Right lobe of liver (tissue), 4 donors: ENCODE measurements at regions not wholly inside any gene's neighbourhood (a gene's known extent, or its start where the extent isn't known, plus 50 kb on each side); places are given as distances from the start of the nearest gene placed in this dataset.

ENCODE experiments used
- POLR2A ChIP-seq: fragments of 450-650 bp; IDR thresholded peaks from one replicate; pipeline ENCODE4 v1.6.1; 2017; ENCODE audit warnings: antibody characterized with exemption, mild to moderate bottlenecking
- TF ChIP-seq, protein P1 (sequence below), 4 donors: fragments of 200-600 bp in 3 of 4; fragments of 450-650 bp in 1 of 4; IDR thresholded peaks; one replicate each; pipeline versions ENCODE4 v1.5.1 to v1.8.0; 2016 to 2022; ENCODE audit warnings: antibody characterized with exemption in 4 of 4, mild to moderate bottlenecking in 2 of 4
- donor health status: DM: no; HTN: no; CAD: no.
- donor health status: DM: no; HTN: no; CAD: no.
- donor health status: DM: no; HTN: yes; CAD: no.

DNA sequence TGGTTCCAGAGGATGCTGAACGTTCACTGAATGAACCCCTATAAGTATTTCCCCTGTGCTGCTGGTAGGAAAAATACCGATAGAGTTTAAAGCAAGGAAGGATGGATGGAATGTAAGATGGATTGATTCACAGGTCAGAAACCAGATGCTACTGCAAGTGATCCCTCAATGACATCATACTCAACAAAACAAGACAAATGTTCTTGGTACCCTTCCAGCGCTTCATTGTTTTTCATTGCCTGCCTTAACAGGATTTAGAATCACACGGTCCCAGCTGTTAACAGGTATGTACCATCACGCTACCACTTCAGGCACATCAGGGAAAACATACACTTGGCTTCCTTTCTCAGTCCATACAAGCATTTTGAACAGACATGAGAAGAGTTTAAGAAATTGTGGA lies 118.1 kb upstream of the TLR3 start:
- TF ChIP-seq, protein P1, sequence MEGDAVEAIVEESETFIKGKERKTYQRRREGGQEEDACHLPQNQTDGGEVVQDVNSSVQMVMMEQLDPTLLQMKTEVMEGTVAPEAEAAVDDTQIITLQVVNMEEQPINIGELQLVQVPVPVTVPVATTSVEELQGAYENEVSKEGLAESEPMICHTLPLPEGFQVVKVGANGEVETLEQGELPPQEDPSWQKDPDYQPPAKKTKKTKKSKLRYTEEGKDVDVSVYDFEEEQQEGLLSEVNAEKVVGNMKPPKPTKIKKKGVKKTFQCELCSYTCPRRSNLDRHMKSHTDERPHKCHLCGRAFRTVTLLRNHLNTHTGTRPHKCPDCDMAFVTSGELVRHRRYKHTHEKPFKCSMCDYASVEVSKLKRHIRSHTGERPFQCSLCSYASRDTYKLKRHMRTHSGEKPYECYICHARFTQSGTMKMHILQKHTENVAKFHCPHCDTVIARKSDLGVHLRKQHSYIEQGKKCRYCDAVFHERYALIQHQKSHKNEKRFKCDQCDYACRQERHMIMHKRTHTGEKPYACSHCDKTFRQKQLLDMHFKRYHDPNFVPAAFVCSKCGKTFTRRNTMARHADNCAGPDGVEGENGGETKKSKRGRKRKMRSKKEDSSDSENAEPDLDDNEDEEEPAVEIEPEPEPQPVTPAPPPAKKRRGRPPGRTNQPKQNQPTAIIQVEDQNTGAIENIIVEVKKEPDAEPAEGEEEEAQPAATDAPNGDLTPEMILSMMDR (IDR thresholded peaks at IDR 0.05), result no peak
- no peak for TF ChIP-seq POLR2A
